ENCODE measurements at regions not wholly inside any gene's neighbourhood (a gene's known extent, or its start where the extent isn't known, plus 50 kb on each side); places are given as distances from the start of the nearest gene placed in this dataset.

GRCh38 chr6:30826961-30827342 is 57.4 kb upstream of the DDR1 start:
- no peaks in the 10 kb centered on the region for H3K36me3 ChIP-seq
- DNase-seq (no peak), ATAC-seq (no peak)
- no peak overlapping the region for H3K4me3 ChIP-seq
- H3K4me1 ChIP-seq = peaks cover 54% of the 10 kb centered on the region
- no peaks in the 10 kb centered on the region for H3K27me3 ChIP-seq (ENCODE audit: low read depth)
- intact Hi-C loops (cut with DNase I) = loop anchor here (10.0 kb wide), 1 partner anchor 48 kb away; no protein-coding TSS in a partner anchor
- H3K27ac ChIP-seq = no peak overlapping the region
- no peaks in the 10 kb centered on the region for H3K9me3 ChIP-seq
- TF ChIP-seq CTCF (IDR thresholded peaks at IDR 0.05) = no peak

GRCh38 chr6:30824698-30825097 is 59.6 kb upstream of the DDR1 start:
- H3K36me3 ChIP-seq = no peaks in the 10 kb centered on the region
- H3K4me3 ChIP-seq = no peak overlapping the region
- H3K9me3 ChIP-seq = no peaks in the 10 kb centered on the region
- H3K4me1 ChIP-seq = peaks cover 55% of the 10 kb centered on the region
- DNase-seq = no peak
- no peaks in the 10 kb centered on the region for H3K27me3 ChIP-seq (ENCODE audit: low read depth)
- H3K27ac ChIP-seq = no peak overlapping the region
- intact Hi-C loops (cut with DNase I) = loop anchor here (10.0 kb wide), 1 partner anchor 50 kb away; no protein-coding TSS in a partner anchor
- TF ChIP-seq CTCF (IDR thresholded peaks at IDR 0.05) = no peak
- no peak for ATAC-seq

GRCh38 chr6:30823534-30823865 is 60.8 kb upstream of the DDR1 start:
- Histone ChIP-seq H3K4me3 (no peak overlapping the region), H3K36me3 (no peaks in the 10 kb centered on the region), H3K27ac (no peak overlapping the region), H3K4me1 (peaks cover 45% of the 10 kb centered on the region), H3K9me3 (no peaks in the 10 kb centered on the region), H3K27me3 (ENCODE audit: low read depth) (no peaks in the 10 kb centered on the region)
- DNase-seq (no peak), ATAC-seq (no peak)
- TF ChIP-seq CTCF (IDR thresholded peaks at IDR 0.05) = no peak
- intact Hi-C loops (cut with DNase I) = loop anchor here (10.0 kb wide), 1 partner anchor 51 kb away; no protein-coding TSS in a partner anchor

- no peaks in the 10 kb centered on the region for H3K36me3 ChIP-seq
- no peaks in the 10 kb centered on the region for H3K27me3 ChIP-seq (ENCODE audit: low read depth)
- ATAC-seq = peak in 1 of 2 donors; percentile 54
- peak; percentile 51 for TF ChIP-seq CTCF (IDR thresholded peaks at IDR 0.05)
- H3K4me3 ChIP-seq = no peak overlapping the region
- intact Hi-C loops (cut with DNase I) = loop anchor here (10.0 kb wide), 1 partner anchor 53 kb away; no protein-coding TSS in a partner anchor
- DNase-seq = no peak
- peaks cover 37% of the 10 kb centered on the region for H3K4me1 ChIP-seq
- H3K9me3 ChIP-seq = no peaks in the 10 kb centered on the region
- no peak overlapping the region for H3K27ac ChIP-seq
Observed at GRCh38 chr6:30821862-30822784, 62.2 kb upstream of the DDR1 start.

- Histone ChIP-seq H3K4me1 (peaks cover 33% of the 10 kb centered on the region), H3K36me3 (no peaks in the 10 kb centered on the region), H3K27ac (no peak overlapping the region), H3K4me3 (no peak overlapping the region), H3K27me3 (ENCODE audit: low read depth) (no peaks in the 10 kb centered on the region), H3K9me3 (no peaks in the 10 kb centered on the region)
- intact Hi-C loops (cut with DNase I) = loop anchor here (10.0 kb wide), 1 partner anchor 55 kb away; no protein-coding TSS in a partner anchor
- DNase-seq (no peak), ATAC-seq (peak; percentile 23 to 40)
- no peak for TF ChIP-seq CTCF (IDR thresholded peaks at IDR 0.05)
Observed at GRCh38 chr6:30820193-30820592, 64.1 kb upstream of the DDR1 start.
